Erythroblast (primary cell): ENCODE measurements at regions not wholly inside any gene's neighbourhood (a gene's known extent, or its start where the extent isn't known, plus 50 kb on each side); places are given as distances from the start of the nearest gene placed in this dataset.

ENCODE experiments used
- GATA1 ChIP-seq: IDR thresholded peaks from 2 replicates; pipeline ENCODE4 v1.6.1; 2011; ENCODE audit warnings: low read depth, mild to moderate bottlenecking, control low read depth, low read length, moderate library complexity
- POLR2A ChIP-seq: IDR thresholded peaks from 2 replicates; pipeline ENCODE4 v1.6.1; 2011; ENCODE audit warnings: mild to moderate bottlenecking, low read length

DNA sequence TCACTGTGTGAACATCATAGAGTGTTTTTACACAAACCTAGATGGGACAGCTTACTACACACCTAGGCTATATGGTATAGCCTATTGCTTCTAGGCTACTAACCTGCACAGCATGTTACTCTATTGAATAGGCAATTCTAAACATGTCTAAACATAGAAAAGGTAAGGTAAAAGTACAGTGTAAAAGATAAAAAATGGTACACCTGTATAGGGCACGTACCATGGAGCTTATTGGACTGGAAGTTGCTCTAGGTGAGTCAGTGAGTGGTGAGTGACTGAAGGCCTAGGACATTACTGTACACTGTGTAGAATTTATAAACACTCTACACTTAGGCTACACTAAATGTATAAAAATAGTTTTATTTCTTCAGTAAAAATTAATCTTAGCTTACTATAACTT is 182.0 kb upstream of the THSD7A start:
- no peak for TF ChIP-seq POLR2A
- no peak for TF ChIP-seq GATA1
